ENCODE measurements at regions not wholly inside any gene's neighbourhood (a gene's known extent, or its start where the extent isn't known, plus 50 kb on each side); places are given as distances from the start of the nearest gene placed in this dataset.

- TF ChIP-seq ATF3 (IDR thresholded peaks at IDR 0.05; ENCODE audit: borderline replicate concordance, extremely low read depth, low read depth, low read length) (no peak), RBBP5 (conservative IDR thresholded peaks at IDR 0.05) (no peak), CHD2 (IDR thresholded peaks at IDR 0.05; ENCODE audit: borderline replicate concordance, low read depth, low read length) (no peak)
These were observed 212.5 kb upstream of the ZIC3 start (continued) for GRCh38 chrX:137353404-137353803.

- Histone ChIP-seq H3K4me2 (ENCODE audit: control insufficient read depth, insufficient read depth) (no peak overlapping the region), H3K4me1 (ENCODE audit: control insufficient read depth, insufficient read depth, low read length) (no peaks in the 10 kb centered on the region), H4K20me1 (ENCODE audit: control insufficient read depth, insufficient read depth) (no peaks in the 10 kb centered on the region), H2AFZ (ENCODE audit: control insufficient read depth, low read depth, low read length) (no peak overlapping the region), H3K27me3 (replicated peaks in 1 of 2; ENCODE audit: control insufficient read depth in 2 of 2, insufficient read depth in 2 of 2, low read length in 1 of 2) (no peaks in the 10 kb centered on the region), H3K27ac (ENCODE audit: control insufficient read depth, insufficient read depth) (no peak overlapping the region), H3K36me3 (ENCODE audit: control insufficient read depth in 2 of 2, insufficient read depth in 2 of 2, low read length in 1 of 2) (no peaks in the 10 kb centered on the region), H3K4me3 (no peak overlapping the region), H3K79me2 (ENCODE audit: control insufficient read depth, insufficient read depth, low read length) (no peaks in the 10 kb centered on the region), H3K9me3 (replicated peaks; ENCODE audit: control insufficient read depth, insufficient read depth, low read length) (no peaks in the 10 kb centered on the region), H3K9ac (ENCODE audit: control insufficient read depth, insufficient read depth, low read length) (no peak overlapping the region)
- ChIA-PET POLR2A (no interaction called here), RAD21 (ENCODE audit: unreplicated experiment) (interaction anchor here (1.4 kb wide), 1 partner anchor 9 kb away, joined by 4 read pairs; no protein-coding TSS in a partner anchor), CTCF (no interaction called here), SMC1A (ENCODE audit: uncharacterized antibody, unreplicated experiment) (interaction anchor here (1.2 to 1.3 kb wide), 2 partner anchors 9 to 15 kb away, joined by 3 read pairs; no protein-coding TSS in a partner anchor)
- FAIRE-seq (no peak), ATAC-seq (0 out of 3 replicates have a peak, but pooled peaks have one; percentile 21), DNase-seq (ENCODE audit: low read depth, low spot score) (no peak)
- TF ChIP-seq YBX1 (IDR thresholded peaks at IDR 0.05) (no peak), CTCF (IDR thresholded peaks at IDR 0.05 in 2 of 3, conservative IDR thresholded peaks at IDR 0.05 in 1 of 3; ENCODE audit: control insufficient read depth in 2 of 3, extremely low read depth in 1 of 3, insufficient read depth in 1 of 3, low read depth in 3 of 3, low read length in 3 of 3) (0 out of 6 replicates have a peak, but pooled peaks of 1 of the 3 experiments have one; percentile 12)
- BruUV-seq (replicated peaks), result no TSS peak
- intact Hi-C loops (cut with micrococcal nuclease; ENCODE audit: unreplicated experiment), result no loop called here
- in situ Hi-C loops (cut with MboI), result no loop called here
These were observed 213.7 kb upstream of the ZIC3 start for GRCh38 chrX:137352101-137352660.
